Kidney tubule cell (primary cell): ENCODE measurements at regions not wholly inside any gene's neighbourhood (a gene's known extent, or its start where the extent isn't known, plus 50 kb on each side); places are given as distances from the start of the nearest gene placed in this dataset.

Experiments
- DNase-seq: peaks from one replicate; pipeline ENCODE4 v3.0.0-alpha.2; 2018; ENCODE audit warnings: low spot score

DNA sequence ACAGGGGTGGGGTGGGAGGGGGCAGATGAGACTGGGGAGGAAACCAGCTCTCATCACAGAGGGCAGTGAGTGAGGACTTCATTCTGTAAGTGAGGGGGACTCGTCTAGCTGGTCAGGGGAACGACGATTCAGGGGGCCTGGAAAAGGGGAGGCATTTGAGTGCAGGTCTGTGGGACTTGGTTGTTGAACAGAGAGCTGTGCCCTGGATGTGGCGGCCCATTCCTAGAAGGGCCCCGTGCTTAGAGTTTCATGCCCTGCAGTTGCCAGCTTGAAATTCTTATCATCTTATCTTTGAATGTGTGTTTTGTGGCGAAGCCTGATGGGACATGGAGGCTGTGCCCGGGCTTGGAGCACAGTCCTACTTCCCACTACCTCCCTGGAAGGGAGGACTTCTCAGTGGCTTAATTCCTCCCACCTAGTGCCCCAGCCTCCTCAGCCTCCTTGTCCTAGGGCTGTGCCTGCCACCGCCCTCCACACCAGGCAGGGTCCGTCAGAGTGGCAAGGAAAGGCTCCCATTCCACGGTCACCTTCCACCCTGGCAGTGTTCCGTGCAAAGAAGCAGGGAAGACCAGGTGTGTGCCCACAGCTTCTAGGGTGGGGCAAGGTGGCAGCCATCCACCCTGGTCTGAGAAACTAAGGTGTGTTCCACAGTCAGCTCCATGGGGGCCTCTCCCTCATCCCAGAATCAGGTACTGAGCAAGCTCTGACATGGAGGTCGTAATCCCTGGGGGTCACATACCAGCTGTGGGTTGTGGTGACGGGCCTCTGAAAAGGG lies 59.7 kb upstream of the LMO1 start:
- DNase-seq = no peak

DNA sequence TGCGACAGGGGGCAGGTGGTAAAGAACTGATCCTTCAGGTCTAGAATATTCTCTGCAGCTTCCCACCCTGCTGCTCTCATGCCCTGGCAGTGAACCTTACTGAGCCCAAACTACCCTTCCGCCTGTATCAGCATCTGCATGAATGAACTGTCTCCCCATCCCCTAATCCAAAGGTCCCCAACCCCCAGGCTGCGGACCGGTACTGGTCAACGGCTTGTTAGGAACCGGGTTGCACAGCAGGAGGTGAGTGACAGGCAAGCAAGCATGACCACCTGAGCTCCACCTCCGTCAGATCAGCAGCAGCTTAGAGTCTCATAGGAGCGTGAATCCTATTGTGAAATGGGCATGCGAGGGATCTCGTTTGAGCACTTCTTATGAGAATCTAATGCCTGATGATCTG lies 58.2 kb upstream of the LMO1 start:
- DNase-seq = no peak

DNA sequence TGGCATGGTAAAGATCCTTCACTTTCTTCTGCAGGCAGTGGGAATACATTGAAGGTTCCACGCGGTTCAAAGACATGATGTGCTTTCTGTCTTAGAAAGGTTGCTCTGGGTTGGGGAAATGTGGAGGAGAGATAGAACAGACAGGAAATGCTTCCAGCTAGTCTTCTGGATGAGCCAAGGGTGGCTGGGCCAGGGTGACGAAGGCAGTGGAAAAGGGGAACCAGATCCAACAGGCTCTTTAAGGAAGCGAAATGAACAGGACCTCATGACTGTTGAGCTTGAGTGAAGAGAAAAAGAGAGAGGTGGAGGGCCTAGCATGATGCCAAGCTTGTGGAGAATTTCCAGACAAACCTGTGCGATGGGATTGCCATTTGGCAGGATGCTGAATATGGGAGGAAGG lies 56.4 kb upstream of the LMO1 start:
- no peak for DNase-seq

DNA sequence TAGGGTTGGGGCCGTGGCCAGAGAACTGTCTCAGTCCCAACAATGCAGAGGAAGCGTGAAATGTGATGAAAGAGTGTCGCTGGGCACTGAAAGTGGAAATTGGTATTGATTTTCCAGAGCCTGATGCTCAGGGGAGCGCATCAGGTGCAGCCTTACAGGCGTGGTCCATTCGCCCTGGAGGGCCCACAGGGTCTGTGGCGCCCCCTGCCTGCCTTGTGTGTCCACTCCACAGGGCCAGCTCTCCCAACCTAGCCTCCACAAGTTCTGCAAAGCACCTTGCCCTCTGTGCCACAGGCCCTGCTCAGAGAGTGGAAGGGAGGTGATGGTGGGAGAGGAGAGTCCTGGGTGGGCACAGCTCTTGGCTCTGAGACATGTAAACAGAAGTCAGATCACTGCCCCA lies 54.9 kb upstream of the LMO1 start:
- DNase-seq = no peak

DNA sequence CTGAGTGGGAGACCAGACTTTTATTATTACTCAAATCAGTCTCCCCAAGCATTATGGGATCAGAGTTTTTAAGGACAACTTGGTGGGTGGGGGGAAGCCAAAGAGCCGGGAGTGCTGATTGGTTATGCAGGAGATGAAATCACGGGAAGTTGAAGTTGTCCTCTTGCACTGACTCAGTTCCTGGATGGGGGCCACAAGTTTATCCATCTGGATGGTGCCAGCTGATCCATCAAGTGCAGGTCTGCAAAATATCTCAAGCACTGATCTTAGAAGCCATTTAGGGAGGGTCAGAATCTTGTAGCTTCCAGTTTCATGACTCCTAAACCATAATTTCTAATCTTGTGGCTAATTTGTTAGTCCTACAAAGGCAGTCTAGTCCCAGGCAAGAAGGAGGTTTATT lies 53.5 kb upstream of the LMO1 start:
- no peak for DNase-seq

DNA sequence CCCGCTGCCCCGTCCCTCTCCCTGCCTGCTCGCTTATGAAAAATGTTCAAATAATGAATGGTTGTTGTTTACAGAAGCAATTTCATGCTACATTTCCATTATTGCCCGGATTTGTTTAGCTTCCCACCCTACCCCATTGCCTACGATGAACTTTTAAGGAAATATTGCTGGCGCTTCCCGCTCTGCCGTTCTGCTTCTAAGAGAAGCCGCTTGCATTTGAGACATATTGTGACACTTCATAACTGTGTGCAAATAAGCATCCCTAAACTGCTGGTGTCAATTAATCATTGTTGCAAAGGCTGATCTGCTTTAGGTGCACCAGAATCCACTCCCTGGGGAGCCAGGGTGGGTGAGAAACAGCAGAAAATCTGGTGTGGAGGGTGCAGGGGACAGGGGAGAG lies 52.3 kb upstream of the LMO1 start:
- no peak for DNase-seq

DNA sequence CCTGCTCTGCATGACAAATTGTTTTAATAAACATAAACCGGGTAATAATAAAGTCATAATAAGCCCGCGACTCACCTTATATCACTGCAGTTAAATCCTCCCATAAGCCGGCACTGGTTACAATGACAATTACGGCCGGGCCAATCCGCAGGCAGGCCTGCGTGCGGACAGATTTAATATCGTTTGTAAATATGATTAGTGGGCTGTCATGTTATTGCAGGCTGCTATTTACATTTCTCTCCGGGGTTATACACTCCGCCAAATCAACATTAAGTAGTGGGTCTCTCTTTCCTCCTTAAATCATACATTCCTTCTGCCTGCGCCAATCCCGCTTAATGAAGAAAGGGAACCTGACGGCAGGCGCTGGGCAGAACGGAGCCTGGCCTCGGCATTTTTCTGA lies 51.8 kb upstream of the LMO1 start:
- DNase-seq = no peak

DNA sequence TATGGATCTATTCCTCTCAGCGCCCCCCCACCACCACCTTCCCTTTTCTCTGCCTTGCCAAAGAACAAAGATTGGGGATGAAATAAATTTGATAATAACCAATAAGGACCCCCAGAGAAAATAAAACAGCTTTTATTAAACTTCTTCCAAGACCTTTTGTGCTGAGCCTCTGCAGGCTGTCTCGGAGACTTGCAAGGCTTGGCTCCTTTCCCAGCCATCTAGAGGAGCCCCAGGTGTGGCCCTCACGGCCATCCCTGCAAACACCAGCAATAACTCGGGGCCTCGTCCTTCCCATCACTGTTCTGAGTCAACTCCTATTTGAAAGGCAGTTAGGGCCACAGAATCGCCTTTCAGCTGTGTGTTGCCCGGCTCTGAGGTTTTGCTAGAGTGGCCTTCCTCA lies 51.2 kb upstream of the LMO1 start:
- no peak for DNase-seq

DNA sequence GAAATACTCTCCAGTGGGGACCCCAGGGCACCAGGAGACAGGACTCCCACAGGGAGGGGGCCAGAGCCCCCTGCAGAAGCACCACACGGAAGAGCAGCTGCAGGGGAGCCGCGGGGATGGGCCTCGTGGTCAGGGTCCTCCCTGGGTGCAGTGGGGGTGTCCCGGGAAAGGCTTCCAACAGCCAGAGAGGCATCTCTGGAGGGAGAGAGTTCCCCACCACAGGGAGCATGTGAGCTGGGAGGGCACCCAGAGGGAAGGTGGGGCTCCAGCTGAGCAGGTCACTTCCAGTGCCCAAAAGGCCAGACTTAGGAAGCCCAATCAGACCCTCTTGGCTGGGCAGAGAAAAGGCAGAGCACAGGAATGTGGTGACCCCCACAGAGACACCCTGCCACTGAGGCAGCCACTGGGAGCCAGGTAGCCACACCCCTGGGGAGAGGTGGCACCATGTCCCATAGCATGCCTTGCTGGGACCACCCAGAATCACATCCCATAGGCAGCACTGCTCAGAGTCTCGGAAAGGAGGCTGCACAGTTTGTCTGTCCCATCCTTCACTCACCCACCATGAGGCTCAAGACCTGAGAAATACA lies 49.9 kb upstream of the LMO1 start:
- no peak for DNase-seq
